Coronary artery (tissue), 2 donors: ENCODE measurements at regions not wholly inside any gene's neighbourhood (a gene's known extent, or its start where the extent isn't known, plus 50 kb on each side); places are given as distances from the start of the nearest gene placed in this dataset.

Experiments
- DNase-seq: peaks from one replicate; pipeline ENCODE4 v3.0.0-alpha.2; 2017; ENCODE audit warnings: low spot score
- H3K27ac ChIP-seq, 2 donors: fragments of 200-600 bp; sonication (generic); one replicate each; pipeline ENCODE4 v1.5.1; 2016 to 2019
- H3K4me3 ChIP-seq: fragments of 200-600 bp; sonication (generic); 2 replicates; pipeline ENCODE4 v1.5.1; 2016; ENCODE audit warnings: mild to moderate bottlenecking, moderate library complexity
- TF ChIP-seq, protein P1 (sequence below): fragments of 200-600 bp; sonication (generic); IDR thresholded peaks from one replicate; pipeline ENCODE4 v1.5.1; 2019; ENCODE audit warnings: antibody characterized with exemption

DNA sequence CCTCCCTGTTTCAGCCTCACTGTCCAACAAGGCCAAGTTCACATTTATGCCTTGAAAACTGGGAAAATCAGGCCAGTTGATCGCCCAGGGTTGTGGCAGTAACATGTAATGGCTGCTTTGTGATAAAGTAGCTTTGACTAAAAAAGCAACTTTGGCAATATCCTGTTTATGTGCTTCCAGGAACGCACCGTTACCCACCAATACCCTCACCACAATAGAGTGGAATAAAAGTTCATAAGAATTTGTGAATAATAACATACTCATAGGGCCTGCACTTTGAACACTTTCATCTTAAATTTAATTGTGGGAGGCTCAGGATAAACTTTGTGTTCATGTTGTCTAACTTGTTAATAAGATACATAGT lies 80.7 kb upstream of the MAML3 start:
- H3K27ac ChIP-seq: no peak overlapping the region
- TF ChIP-seq, protein P1, sequence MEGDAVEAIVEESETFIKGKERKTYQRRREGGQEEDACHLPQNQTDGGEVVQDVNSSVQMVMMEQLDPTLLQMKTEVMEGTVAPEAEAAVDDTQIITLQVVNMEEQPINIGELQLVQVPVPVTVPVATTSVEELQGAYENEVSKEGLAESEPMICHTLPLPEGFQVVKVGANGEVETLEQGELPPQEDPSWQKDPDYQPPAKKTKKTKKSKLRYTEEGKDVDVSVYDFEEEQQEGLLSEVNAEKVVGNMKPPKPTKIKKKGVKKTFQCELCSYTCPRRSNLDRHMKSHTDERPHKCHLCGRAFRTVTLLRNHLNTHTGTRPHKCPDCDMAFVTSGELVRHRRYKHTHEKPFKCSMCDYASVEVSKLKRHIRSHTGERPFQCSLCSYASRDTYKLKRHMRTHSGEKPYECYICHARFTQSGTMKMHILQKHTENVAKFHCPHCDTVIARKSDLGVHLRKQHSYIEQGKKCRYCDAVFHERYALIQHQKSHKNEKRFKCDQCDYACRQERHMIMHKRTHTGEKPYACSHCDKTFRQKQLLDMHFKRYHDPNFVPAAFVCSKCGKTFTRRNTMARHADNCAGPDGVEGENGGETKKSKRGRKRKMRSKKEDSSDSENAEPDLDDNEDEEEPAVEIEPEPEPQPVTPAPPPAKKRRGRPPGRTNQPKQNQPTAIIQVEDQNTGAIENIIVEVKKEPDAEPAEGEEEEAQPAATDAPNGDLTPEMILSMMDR: no peak
- no peak overlapping the region for H3K4me3 ChIP-seq
- no peak for DNase-seq

DNA sequence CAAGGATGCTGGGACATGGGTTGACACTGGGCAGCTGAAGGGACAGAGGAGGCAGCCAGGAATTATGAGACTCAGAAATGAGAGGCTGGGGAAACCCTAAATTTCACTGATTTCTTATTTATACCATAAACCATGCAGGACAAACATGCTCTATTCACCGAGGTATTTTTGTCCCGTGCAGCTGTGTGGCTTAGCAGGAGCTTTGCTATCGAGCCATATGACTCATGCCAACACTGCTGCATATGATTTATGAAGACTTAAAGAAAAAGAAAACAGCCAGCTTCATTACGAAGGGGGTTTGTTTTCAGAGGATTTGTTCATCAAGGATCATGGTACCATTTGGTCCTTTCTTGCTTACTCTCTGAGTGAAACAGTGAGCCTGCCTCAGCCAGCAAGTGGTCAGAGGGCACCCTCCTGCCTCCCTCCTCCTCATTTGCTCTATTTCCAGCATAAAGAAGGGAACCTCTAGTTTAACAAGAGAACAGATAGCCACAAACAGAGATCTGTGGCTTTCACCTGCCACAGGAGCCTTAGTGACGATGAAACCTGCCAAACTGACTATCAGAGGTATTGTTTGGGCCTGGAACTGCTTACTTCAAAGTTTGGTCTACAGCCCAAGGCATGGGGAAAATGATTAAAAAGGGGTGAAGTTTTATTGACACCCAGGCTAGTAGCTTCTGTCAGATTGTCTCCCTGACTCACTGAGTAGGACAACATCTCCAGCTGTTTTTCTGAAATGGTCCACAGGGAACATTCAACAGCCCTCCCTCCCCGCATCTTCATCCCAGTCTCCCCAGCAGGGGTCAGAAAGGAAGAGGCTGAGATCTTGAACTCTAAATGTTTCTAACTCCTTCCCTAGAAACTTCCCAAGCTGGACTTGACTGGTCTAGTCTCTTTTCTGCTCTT lies 80.1 kb upstream of the MAML3 start:
- DNase-seq: no peak
- H3K4me3 ChIP-seq: no peak overlapping the region
- TF ChIP-seq, protein P1: no peak

DNA sequence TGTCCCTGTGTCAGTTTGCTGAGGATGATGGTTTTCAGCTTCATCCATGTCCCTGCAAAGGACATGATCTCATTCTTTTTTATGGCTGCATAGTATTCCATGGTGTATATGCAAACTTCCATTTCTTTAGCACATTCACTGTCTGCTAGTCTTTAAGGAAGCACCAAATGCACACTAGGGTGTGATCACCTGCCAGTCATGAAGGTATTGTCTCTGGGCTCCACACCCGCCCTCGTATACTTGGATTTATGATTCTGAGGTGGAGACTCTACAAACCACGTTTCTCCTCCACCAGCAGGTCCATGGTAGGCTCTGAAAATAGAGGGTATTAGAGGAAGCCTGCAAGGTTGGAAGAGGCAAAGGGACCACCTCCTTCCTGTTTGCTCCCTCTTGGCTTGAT lies 75.9 kb upstream of the MAML3 start:
- DNase-seq: no peak
- Histone ChIP-seq H3K27ac (no peak overlapping the region), H3K4me3 (no peak overlapping the region)
- TF ChIP-seq, protein P1: no peak

More for the DNA sequence above, 80.1 kb upstream of the MAML3 start:
- H3K27ac ChIP-seq: no peak overlapping the region

DNA sequence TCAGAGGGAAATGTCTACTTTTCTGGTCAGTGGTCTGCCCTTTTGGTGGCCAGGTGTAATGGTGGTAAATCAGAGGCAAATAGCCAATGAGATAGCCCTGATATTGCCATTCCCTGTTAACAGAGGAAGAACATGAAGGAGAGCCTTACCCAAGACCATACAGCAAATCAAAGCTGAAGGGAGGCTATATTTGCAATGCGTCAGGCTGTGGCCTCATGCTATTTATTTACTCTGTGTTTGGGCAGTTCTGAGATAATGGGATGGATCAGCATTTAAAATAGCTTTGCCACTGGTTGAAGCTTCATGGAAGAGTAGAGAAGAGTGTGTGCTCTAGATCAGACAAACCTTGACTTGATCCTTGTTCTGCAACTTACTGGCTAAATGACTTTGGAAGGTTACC lies 73.3 kb upstream of the MAML3 start:
- no peak for DNase-seq
- H3K4me3 ChIP-seq: no peak overlapping the region
- TF ChIP-seq, protein P1: no peak
- H3K27ac ChIP-seq: no peak overlapping the region

DNA sequence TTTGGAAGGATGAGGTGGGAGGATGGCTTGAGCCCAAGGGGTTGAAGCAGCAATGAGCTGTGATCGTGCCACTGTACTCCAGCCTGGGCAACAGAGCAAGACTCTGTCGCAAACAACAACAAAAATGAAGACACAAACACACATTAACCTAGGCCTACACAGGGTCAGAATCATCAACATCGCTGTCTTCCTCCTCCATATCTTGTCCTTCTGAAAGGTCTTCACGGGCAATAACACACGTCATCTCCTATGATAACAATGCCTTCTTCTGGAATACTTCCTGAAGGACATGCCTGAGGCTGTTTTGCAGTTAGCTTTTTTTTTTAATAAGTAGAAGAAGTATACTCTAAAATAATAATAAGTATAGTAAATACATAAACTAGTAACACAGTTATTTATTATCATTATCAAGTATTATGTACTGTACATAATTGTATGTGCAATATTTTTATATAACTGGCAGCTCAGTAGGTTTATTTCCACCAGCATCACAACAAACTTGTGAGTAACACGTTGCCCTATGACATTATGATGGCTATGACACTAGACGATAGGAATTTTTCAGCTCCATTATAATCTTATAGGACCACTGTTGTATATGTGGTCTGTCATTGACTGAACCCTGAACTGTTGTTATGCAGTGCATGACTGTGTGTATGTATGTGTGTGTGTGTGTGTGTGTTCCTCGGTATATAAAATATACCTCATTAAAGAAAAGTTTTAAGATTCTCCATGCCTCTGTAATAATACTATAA lies 69.2 kb upstream of the MAML3 start:
- H3K4me3 ChIP-seq: no peak overlapping the region
- H3K27ac ChIP-seq: no peak overlapping the region
- DNase-seq: no peak
- TF ChIP-seq, protein P1: no peak

DNA sequence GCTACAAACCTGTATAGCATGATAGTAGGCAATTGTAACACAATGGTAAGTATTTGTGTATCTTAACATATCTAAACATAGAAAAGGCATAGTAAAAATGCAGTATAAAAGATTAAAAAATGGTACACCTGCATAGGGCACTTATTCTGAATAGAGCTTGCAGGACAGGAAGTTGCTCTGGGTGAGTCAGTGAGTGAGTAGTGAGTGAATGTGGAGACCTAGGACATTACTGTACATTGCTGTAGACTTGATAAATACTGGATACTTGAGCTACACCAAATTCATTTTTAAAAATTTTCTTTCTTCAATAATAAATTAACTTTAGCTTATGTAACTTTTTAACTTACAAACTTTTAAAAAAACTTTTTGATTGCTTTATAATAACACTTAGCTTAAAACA lies 68.2 kb upstream of the MAML3 start:
- TF ChIP-seq, protein P1: no peak
- DNase-seq: no peak
- no peak overlapping the region for H3K27ac ChIP-seq

DNA sequence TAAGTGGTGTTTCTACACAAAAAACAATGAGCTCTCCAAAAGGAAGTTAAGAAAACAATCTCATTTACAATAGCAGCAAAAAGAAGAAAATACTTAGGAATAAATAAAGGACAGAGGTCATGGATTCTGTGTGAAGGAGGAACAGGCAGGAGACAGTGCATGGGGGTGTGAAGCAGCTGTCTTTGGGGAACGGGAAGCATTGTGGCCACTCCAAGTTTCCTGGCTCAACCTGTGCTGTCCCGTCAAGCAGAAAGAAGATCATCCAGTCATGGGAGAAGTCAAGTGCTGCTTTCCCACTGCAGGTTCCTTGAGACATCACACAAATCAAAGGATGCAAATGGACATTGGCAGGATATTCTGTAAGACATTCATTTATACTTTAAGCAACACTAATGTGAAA lies 66.1 kb upstream of the MAML3 start:
- no peak overlapping the region for H3K27ac ChIP-seq
- H3K4me3 ChIP-seq: no peak overlapping the region
- TF ChIP-seq, protein P1: no peak
- DNase-seq: no peak

More for the DNA sequence above, 68.2 kb upstream of the MAML3 start:
- no peak overlapping the region for H3K4me3 ChIP-seq
